ENCODE measurements at regions not wholly inside any gene's neighbourhood (a gene's known extent, or its start where the extent isn't known, plus 50 kb on each side); places are given as distances from the start of the nearest gene placed in this dataset.

DNA sequence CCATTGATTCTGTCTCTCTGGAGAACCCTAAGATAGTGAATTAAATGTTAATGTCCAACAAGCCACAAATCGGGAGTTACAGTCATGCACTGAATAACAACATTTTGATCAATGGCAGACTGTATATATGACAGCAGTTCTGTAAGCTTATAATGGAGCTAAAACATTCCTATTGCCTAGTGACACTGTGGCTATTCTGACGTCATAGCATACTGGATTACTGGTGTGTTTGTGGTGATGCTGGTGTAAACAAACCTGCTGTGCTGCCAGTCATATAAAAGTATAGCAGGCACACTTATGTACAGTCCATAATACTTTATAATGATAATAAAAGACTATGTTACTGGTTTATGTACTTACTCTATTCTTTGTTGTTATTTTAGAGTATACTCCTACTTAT, 56.7 kb upstream of the BICD1 start:
- intact Hi-C loops (cut with DNase I; ENCODE audit: low total_unique reads), result no loop called here
- Histone ChIP-seq H3K4me3 (no peak overlapping the region), H3K27me3 (no peaks in the 10 kb centered on the region), H3K9me3 (peaks cover 0 to 2% (median 0%) of the 10 kb centered on the region in 3 donors), H3K27ac (no peak overlapping the region), H3K4me1 (no peaks in the 10 kb centered on the region), H3K36me3 (no peaks in the 10 kb centered on the region)
- TF ChIP-seq, protein P1, sequence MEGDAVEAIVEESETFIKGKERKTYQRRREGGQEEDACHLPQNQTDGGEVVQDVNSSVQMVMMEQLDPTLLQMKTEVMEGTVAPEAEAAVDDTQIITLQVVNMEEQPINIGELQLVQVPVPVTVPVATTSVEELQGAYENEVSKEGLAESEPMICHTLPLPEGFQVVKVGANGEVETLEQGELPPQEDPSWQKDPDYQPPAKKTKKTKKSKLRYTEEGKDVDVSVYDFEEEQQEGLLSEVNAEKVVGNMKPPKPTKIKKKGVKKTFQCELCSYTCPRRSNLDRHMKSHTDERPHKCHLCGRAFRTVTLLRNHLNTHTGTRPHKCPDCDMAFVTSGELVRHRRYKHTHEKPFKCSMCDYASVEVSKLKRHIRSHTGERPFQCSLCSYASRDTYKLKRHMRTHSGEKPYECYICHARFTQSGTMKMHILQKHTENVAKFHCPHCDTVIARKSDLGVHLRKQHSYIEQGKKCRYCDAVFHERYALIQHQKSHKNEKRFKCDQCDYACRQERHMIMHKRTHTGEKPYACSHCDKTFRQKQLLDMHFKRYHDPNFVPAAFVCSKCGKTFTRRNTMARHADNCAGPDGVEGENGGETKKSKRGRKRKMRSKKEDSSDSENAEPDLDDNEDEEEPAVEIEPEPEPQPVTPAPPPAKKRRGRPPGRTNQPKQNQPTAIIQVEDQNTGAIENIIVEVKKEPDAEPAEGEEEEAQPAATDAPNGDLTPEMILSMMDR (IDR thresholded peaks at IDR 0.05), result no peak
- DNase-seq, result no peak

DNA sequence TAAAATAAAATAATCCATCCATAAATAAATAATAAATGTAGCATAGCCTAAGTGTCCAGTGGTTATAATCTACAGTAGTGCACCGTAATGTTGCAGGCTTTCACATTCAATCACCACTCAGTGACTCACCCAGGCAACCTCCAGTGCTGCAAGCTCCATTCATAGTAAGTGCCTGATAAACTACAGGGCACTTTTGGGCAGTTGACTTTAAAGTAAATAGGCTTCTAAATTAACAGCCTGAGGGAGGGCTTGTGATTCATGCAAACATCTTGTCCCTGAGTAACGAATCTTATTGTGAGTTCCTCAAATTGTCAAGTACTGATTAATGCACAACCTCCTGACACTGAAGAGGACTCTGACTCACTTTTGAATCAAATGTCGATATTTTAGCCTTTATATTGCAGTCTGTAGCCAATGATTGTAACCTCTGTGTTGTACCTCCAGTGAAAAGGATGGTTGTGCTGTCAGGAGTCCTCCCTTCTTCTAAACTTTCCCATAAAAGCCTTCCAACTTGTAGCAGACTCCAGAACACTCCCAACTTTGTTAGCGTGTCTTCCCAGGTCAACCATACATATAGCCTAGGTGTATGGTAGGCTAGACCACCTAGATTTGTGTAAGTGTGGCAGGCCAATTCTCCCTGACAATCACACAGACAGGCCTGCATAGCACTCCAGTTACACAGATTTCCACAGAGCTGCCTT, 55.0 kb upstream of the BICD1 start:
- intact Hi-C loops (cut with DNase I; ENCODE audit: low total_unique reads), result no loop called here
- Histone ChIP-seq H3K4me3 (no peak overlapping the region), H3K4me1 (no peaks in the 10 kb centered on the region), H3K27me3 (no peaks in the 10 kb centered on the region), H3K9me3 (no peaks in the 10 kb centered on the region), H3K36me3 (no peaks in the 10 kb centered on the region), H3K27ac (no peak overlapping the region)
- DNase-seq, result no peak
- TF ChIP-seq, protein P1 (IDR thresholded peaks at IDR 0.05), result no peak

DNA sequence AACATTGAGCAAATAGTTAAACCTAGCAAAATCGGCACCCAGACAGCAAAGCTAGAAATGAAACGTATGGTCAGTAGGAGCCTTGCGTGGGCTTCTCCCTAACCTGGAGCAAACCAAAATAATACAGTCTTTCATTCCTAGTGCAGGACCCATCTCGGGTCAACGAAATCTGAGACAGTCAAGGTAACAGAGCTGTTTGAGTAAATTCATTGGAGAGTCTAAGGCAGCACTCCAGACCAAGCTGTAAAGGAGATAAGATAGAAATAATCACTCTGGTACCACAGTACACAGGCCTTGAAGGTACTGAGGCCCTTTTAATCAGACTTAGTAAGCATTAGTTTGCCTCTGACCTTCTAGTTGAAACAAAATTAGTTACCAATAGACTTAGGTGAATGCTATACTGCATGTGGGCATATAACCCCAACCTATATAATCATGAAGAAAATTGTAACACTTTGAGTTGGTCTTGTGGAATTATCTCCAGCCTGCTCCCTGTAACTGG, 54.4 kb upstream of the BICD1 start:
- no peaks in the 10 kb centered on the region for H3K27me3 ChIP-seq
- DNase-seq, result no peak
- no peak overlapping the region for H3K4me3 ChIP-seq
- no peaks in the 10 kb centered on the region for H3K4me1 ChIP-seq
- TF ChIP-seq, protein P1 (IDR thresholded peaks at IDR 0.05), result no peak
- H3K36me3 ChIP-seq, result no peaks in the 10 kb centered on the region
- H3K27ac ChIP-seq, result no peak overlapping the region
- intact Hi-C loops (cut with DNase I; ENCODE audit: low total_unique reads), result no loop called here
- no peaks in the 10 kb centered on the region for H3K9me3 ChIP-seq

DNA sequence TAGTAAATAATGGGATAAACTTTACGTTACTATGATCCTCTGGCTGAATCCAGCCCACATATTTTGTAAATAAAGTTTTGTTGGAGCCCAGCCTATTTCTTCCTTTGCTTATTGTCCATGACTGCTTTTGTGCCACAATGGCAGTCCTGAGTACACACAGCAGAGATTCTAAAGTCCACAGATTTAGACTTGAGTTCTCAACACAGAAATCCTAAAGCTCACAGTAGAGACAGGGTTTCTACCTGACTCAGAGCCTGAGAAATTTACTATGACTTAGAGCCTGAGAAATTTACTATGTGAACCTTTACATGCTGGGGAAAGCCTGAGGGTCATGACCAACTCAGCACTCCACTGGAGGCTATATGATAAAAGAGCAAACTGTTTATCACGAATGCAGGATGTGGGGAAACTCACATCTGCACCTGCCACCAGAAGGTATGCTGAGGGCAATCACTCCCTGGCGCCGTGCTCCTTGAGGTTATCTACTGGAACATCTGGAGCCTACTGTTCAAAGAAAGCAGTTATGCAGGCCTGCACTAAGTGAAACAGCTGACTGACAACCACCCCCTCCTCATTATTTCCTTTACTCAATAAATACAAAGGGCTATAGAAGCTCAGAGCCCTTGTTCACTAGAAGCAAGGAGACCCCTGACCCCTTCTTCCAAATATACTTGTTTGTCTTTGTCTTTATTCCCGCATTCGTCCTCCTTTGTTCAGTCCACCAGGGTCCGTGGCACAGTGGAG, 52.6 kb upstream of the BICD1 start:
- intact Hi-C loops (cut with DNase I; ENCODE audit: low total_unique reads), result no loop called here
- Histone ChIP-seq H3K4me1 (no peaks in the 10 kb centered on the region), H3K27me3 (no peaks in the 10 kb centered on the region), H3K27ac (no peak overlapping the region), H3K9me3 (no peaks in the 10 kb centered on the region), H3K36me3 (no peaks in the 10 kb centered on the region), H3K4me3 (no peak overlapping the region)
- DNase-seq, result no peak
- TF ChIP-seq, protein P1 (IDR thresholded peaks at IDR 0.05), result no peak

All from tibial artery (tissue), 4 donors.